ENCODE measurements at regions not wholly inside any gene's neighbourhood (a gene's known extent, or its start where the extent isn't known, plus 50 kb on each side); places are given as distances from the start of the nearest gene placed in this dataset.
A peak's percentile ranks its signal among the peaks of the same experiment; 100 is the strongest.
"Not testable (repeated sequence)": the region's sequence is repeated elsewhere in the genome, so short reads cannot be mapped to it uniquely, and the experiment has no call there.

GRCh38 chr3:72042397-72043203, 257.7 kb upstream of the PROK2 start:
- peak; percentile 24 to 51 (median 35) for DNase-seq

GRCh38 chr3:72041511-72041910, 256.6 kb upstream of the PROK2 start:
- DNase-seq: no peak

DNA sequence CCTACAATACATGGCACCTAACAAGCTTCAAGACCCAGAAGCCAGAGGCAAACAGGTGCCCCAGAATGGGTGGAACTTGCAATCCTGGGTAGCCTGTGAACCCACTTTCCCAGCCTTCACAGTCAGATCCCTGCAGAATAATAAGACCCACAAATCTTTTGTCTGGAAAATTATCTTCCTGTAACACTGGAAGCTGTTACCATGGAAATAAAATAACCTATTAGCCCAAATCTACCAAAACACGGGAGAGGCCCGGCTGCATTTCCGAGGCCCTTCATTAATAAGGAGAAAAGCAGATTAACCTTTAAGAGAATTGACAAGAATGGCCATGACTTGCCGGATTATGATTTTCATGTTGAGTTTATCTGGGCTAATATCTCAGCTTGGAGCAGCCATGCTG, 256.1 kb upstream of the PROK2 start:
- DNase-seq: no peak

- DNase-seq: no peak
Measured at GRCh38 chr3:72039677-72040076, 254.7 kb upstream of the PROK2 start.

DNA sequence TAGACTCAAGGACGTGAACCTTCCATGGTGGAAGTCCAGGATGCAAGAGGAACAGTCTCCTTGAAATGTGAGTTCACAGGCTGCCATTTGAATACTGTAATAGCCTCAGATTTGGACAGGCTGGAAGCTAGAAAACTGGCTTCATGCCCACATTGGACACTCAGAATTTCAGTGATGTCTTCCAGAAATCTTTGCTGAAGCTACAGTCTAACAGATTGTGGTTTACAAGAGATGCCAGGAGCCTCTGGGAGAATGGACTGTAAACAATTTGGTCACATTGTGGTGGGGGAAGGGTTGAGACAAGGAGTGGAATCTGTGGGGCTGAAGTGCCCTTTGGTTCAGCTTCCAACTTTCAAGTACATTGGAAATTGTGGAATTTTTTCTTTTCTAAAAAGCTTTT, 252.0 kb upstream of the PROK2 start:
- DNase-seq: no peak

- DNase-seq: no peak
Measured at GRCh38 chr3:72035606-72036005, 250.7 kb upstream of the PROK2 start.

- DNase-seq: peak; percentile 14 to 72 (median 57)
Measured at GRCh38 chr3:72034986-72035385, 250.0 kb upstream of the PROK2 start.

DNA sequence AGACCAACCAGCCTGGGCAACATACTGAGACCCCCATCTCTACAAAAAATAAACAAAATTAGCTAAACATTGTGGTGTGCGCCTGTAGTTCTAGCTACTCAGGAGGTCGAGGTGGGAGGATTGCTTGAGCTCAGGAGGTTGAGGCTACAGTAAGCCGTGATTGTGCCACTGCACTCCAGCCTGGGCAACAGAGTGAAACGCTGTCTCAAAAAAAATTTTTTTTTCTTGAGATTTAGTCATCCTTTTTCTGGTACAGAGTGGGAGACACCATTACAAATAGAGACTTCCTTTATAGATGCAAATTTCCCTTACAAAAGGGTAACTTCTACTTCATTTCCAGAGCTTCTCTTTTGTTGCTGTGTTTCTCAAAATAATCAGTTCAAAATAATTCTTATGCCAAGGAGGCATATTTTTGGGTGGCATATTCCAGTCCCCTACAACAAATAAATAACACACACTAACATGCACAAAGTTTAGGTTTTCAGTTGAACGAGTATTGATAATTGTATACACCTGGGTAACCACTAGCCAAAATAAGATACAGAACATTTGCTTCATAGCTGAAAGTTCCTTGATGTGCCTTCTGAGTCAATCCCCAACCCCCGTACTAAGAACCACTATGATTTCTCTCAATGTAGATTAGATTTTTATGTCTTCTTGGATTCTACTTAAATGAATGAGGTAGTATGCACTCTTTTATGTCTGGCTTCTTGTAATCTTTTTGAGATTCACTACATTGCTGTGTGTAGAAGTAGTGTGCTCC, 248.9 kb upstream of the PROK2 start:
- DNase-seq: peak; percentile 46 to 87 (median 76)

- DNase-seq: peak; percentile 76 to 89 (median 88)
Measured at GRCh38 chr3:72032441-72033135, 247.6 kb upstream of the PROK2 start.

DNA sequence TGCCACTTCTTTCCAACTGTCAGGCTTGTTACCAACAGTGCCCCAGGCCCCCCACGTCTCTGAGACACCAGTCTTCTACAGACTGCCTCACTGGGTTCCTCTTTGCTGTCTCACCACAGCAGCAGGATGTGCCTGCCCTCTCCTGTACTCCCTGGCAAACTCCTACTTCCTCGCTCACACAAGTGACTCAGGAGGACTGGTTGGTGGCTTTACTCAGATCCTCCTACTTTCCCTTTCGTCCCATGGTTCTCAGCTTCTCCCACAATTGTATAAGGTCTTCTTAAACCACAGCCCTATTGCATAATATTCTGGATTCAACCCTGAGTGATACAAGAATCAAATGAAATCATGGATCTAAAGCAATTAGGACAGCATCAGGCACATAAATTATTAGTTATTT, 246.6 kb upstream of the PROK2 start:
- DNase-seq: peak; percentile 88 to 97 (median 94)

GRCh38 chr3:72030296-72030695, 245.3 kb upstream of the PROK2 start:
- not testable (repeated sequence) for DNase-seq

DNA sequence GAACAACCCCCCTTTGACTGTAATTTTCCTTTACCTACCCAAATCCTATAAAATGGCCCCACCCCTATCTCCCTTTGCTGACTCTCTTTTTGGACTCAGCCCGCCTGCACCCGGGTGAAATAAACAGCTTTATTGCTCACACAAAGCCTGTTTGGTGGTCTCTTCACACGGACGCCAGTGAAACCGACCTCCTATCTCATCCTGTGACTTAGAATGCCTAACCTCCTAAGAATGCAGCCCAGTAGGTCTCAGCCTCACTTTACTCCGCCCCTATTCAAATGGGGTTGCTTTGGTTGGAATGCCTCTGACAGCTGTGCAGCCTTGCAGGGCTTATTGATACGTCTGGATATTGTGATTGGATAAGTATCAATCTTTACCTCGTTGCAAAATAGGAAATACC, 243.8 kb upstream of the PROK2 start:
- not testable (repeated sequence) for DNase-seq

GRCh38 chr3:72028307-72028706, 243.4 kb upstream of the PROK2 start:
- not testable (repeated sequence) for DNase-seq

- not testable (repeated sequence) for DNase-seq
Measured at GRCh38 chr3:72027728-72028127, 242.8 kb upstream of the PROK2 start.

DNA sequence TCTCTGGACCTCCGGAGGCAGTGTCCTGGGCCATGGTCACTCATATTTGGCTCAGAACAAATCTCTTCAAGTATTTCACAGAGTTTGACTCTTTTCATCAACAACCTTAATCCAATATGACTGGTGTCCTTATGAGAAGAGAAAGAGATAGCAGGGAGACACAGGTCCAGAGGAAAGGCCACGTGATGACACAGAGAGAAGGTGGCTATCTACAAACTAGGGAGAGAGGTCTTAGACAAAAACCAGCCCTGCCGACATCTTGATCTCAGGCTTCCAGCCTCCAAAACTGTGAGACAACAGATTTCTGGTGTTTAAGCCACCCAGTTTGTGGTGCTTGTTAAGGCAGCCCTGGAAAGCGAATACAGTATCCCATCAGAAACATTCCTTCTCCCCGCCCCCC, 237.1 kb upstream of the PROK2 start:
- DNase-seq: no peak

DNA sequence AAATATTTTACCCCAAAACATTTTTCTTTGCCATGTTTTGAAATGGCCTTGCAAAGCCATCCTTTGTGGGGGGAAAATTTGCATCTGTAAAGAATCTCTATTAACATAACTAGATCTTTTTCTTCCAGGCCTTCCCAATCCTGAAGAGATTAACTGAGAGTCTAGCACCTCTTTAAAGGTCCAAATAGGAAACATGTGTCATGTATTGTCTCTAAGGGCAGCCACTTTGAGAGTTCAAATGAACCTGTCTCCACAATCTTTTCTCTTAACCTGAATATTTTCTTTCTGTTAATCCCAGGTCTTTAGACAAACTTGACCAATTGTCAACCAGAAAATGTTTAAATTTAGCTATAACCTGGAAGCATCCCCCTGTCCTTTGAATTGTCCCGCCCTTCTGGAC, 236.6 kb upstream of the PROK2 start:
- no peak for DNase-seq

GRCh38 chr3:72018343-72018984, 233.5 kb upstream of the PROK2 start:
- DNase-seq: peak; percentile 58 to 76 (median 74)

GRCh38 chr3:72017935-72018334, 233.0 kb upstream of the PROK2 start:
- no peak for DNase-seq

GRCh38 chr3:72017311-72017710, 232.4 kb upstream of the PROK2 start:
- no peak for DNase-seq

- peak in 2 of 4 experiments; percentile 33 to 36 for DNase-seq
Measured at GRCh38 chr3:72015463-72015862, 230.5 kb upstream of the PROK2 start.

DNA sequence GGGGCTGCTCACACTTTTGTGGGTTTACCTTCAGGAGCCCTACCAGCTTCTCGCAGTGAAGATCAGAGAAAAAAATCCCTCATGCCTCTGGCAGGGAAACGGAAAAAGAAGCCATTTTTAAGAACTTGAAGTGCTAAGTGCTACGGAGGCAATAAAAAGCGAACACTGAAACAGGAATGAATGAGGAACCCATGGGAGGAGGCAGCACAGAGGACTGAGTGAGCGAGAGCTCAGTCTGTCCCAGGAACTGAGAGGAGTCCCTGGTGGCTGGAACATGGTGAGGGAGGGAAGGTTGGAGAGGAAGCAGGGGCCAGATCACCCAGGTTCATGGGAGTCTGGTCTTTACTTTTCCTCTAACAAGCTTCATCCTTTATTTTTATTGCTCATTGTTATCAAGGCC, 228.1 kb upstream of the PROK2 start:
- peak; percentile 46 to 66 (median 62) for DNase-seq

- no peak for DNase-seq
Measured at GRCh38 chr3:72012363-72012762, 227.4 kb upstream of the PROK2 start.

DNA sequence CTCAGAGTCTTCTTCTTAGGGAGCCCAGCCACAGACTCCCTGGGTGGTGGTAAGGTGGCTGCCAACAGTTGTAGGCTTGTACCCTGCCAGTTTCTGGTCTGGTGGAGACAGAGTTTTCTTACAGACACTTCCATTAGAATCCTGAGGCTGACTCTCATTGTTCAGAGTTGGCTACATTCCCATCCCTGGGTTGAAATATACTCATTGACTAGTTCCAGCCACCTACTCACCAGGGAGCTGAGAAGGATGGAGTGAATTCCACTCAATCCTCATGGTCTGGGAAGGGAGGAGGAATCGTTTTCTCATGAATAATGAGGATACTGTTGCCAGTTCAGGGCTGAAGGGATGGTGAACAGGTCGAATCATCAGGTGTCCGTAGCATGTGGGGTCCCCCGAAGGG, 226.5 kb upstream of the PROK2 start:
- no peak for DNase-seq
